Neural crest cell (in vitro differentiated cells): ENCODE measurements at regions not wholly inside any gene's neighbourhood (a gene's known extent, or its start where the extent isn't known, plus 50 kb on each side); places are given as distances from the start of the nearest gene placed in this dataset.

ENCODE experiments used
- DNase-seq: peaks from one replicate; pipeline ENCODE4 v3.0.0; 2021; ENCODE audit warnings: low read depth, mixed read lengths, low spot score
- H3K27ac Mint-ChIP-seq: one replicate; pipeline ENCODE4 v1.8.0; 2021; ENCODE audit warnings: mild to moderate bottlenecking, mixed read lengths; ENCODE audit not compliant: unreplicated experiment
- H3K27me3 Mint-ChIP-seq: 2 replicates; pipeline ENCODE4 v1.8.0; 2021; ENCODE audit warnings: low read depth, mild to moderate bottlenecking, mixed read lengths
- H3K36me3 Mint-ChIP-seq: 2 replicates; pipeline ENCODE4 v1.8.0; 2021; ENCODE audit warnings: low read depth, mild to moderate bottlenecking, mixed read lengths
- H3K4me1 Mint-ChIP-seq: 2 replicates; pipeline ENCODE4 v1.8.0; 2021; ENCODE audit warnings: mixed read lengths
- H3K4me3 Mint-ChIP-seq: one replicate; pipeline ENCODE4 v1.8.0; 2021; ENCODE audit warnings: mild to moderate bottlenecking, mixed read lengths
- H3K9me3 Mint-ChIP-seq: 2 replicates; pipeline ENCODE4 v1.8.0; 2021; ENCODE audit warnings: mixed read lengths
- TF ChIP-seq, protein P1 (sequence below): fragments of 200-600 bp; sonication (generic); conservative IDR thresholded peaks from 2 replicates; pipeline ENCODE4 v1.5.0; 2021; ENCODE audit warnings: antibody characterized with exemption, mild to moderate bottlenecking

DNA sequence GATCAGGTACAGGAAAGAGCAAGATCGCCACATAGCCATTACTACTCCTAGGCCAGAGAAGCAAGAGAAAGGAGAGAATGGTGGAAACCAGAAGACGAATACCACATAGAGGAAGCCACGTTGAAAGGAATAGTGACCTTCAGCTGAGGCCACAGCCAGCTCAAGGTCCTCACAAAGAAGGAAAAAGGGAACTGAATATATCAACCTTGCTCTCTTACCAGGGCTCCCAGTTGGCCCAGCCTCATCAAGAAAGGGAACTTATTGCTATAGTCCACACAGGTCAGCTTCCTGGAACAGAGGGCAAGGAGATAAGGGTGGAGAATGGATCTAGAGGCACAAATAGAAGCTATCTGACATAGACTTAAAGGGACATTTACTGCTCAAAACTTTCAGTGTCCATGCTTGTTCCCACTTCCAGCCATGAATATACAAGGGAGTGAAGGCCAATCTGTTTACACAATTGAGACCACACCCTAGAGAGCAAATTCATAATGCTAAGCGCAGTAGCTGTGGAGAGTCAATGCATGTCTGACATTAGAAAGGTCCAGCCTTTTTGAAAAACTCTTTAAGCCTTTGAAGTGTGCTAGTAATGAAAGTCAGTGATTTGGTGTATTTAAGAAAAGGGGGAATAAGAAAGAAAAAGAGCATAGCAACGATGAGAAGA is 120.7 kb upstream of the ZC3H11B start:
- no peak for DNase-seq
- H3K4me1 Mint-ChIP-seq = peaks cover 5% of the 10 kb centered on the region
- no peak overlapping the region for H3K4me3 Mint-ChIP-seq
- peaks cover 4% of the 10 kb centered on the region for H3K9me3 Mint-ChIP-seq
- TF ChIP-seq, protein P1, sequence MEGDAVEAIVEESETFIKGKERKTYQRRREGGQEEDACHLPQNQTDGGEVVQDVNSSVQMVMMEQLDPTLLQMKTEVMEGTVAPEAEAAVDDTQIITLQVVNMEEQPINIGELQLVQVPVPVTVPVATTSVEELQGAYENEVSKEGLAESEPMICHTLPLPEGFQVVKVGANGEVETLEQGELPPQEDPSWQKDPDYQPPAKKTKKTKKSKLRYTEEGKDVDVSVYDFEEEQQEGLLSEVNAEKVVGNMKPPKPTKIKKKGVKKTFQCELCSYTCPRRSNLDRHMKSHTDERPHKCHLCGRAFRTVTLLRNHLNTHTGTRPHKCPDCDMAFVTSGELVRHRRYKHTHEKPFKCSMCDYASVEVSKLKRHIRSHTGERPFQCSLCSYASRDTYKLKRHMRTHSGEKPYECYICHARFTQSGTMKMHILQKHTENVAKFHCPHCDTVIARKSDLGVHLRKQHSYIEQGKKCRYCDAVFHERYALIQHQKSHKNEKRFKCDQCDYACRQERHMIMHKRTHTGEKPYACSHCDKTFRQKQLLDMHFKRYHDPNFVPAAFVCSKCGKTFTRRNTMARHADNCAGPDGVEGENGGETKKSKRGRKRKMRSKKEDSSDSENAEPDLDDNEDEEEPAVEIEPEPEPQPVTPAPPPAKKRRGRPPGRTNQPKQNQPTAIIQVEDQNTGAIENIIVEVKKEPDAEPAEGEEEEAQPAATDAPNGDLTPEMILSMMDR = no peak
- H3K27me3 Mint-ChIP-seq = no peaks in the 10 kb centered on the region
- peaks cover 19% of the 10 kb centered on the region for H3K36me3 Mint-ChIP-seq
- H3K27ac Mint-ChIP-seq = no peak overlapping the region

- Mint-ChIP-seq H3K36me3 (peaks cover 23% of the 10 kb centered on the region), H3K9me3 (peaks cover 7% of the 10 kb centered on the region), H3K4me1 (peaks cover 5% of the 10 kb centered on the region), H3K4me3 (no peak overlapping the region), H3K27ac (no peak overlapping the region), H3K27me3 (no peaks in the 10 kb centered on the region)
- no peak for DNase-seq
- TF ChIP-seq, protein P1 = no peak
These were observed 120.0 kb upstream of the ZC3H11B start for GRCh38 chr1:219732814-219733491.

DNA sequence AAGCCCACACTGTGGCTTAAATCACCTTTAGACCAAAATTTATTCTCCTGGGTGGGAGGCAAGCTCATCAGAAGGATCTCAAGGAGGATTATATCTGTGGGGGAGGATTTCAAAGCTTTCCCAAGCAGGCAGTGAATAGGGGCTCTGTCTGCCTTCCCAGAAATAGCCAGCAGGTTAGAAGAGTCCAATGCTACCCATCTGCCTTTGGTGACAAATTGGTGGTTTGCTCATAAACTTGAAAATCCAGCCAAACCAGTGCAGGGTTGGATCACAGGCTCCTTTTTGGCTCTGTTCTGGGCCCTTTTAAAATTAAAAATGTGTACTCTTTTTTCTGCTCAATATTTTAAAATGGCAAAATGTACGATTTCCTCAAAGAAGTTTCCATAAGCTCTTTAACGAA is 118.9 kb upstream of the ZC3H11B start:
- Mint-ChIP-seq H3K27ac (no peak overlapping the region), H3K9me3 (peaks cover 11% of the 10 kb centered on the region), H3K4me3 (no peak overlapping the region), H3K36me3 (peaks cover 27% of the 10 kb centered on the region), H3K4me1 (peaks cover 5% of the 10 kb centered on the region), H3K27me3 (no peaks in the 10 kb centered on the region)
- DNase-seq = no peak
- TF ChIP-seq, protein P1 = no peak

- TF ChIP-seq, protein P1 = no peak
- Mint-ChIP-seq H3K36me3 (peaks cover 36% of the 10 kb centered on the region), H3K27me3 (no peaks in the 10 kb centered on the region), H3K4me3 (no peak overlapping the region), H3K4me1 (peaks cover 2% of the 10 kb centered on the region), H3K9me3 (peaks cover 23% of the 10 kb centered on the region), H3K27ac (no peak overlapping the region)
- no peak for DNase-seq
These were observed 113.8 kb upstream of the ZC3H11B start for GRCh38 chr1:219726480-219727272.

DNA sequence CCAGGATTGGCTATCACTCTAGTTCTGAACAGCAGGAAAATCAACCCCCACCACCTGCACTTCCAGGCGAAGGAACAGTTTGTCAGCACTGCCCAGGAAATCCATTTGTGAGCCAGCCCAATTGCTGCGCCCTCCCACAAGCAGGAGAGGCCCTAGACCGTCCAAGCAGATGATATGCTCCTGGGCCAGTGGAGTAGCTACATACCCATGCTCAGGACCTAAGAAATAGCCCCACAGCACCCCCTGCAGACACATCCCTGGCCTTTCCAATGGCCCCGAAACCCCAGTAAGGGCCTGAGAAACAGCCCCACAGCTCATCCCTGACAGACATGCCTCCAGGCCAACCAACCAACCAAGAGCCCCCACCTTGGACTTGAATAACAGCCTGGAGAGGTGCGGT is 111.5 kb upstream of the ZC3H11B start:
- peaks cover 36% of the 10 kb centered on the region for H3K36me3 Mint-ChIP-seq
- no peaks in the 10 kb centered on the region for H3K27me3 Mint-ChIP-seq
- no peak overlapping the region for H3K27ac Mint-ChIP-seq
- no peak overlapping the region for H3K4me3 Mint-ChIP-seq
- TF ChIP-seq, protein P1 = no peak
- no peak for DNase-seq
- peaks cover 26% of the 10 kb centered on the region for H3K9me3 Mint-ChIP-seq
- no peaks in the 10 kb centered on the region for H3K4me1 Mint-ChIP-seq
